A549 (cell line): ENCODE measurements at regions not wholly inside any gene's neighbourhood (a gene's known extent, or its start where the extent isn't known, plus 50 kb on each side); places are given as distances from the start of the nearest gene placed in this dataset.

Source experiments
- ATAC-seq, 2 experiments: fragments of 200-7000 bp in 1 of 2; fragments of >200 bp in 1 of 2; cut with Nextera tagmentation in 1 of 2; cut with Tn5 transposase in 1 of 2; 3 replicates each; pipeline versions ENCODE4 v1.8.0 to v1.9.1; 2018 to 2020; ENCODE audit warnings: mild to moderate bottlenecking in 1 of 2, moderate library complexity in 1 of 2
- CTCF ChIA-PET: fragments of 300-600 bp; sonication (Branson Sonifier 250); formaldehyde crosslinking; extraction: SDS; loops from one replicate; lab custom pipeline; 2021; ENCODE audit warnings: antibody characterized with exemption, inconsistent platforms; lab: Yijun Ruan, JAX
- POLR2A ChIA-PET: fragments of 350-600 bp; formaldehyde crosslinking; extraction: SDS; loops from one replicate; lab custom pipeline; 2021; ENCODE audit warnings: antibody characterized with exemption, inconsistent platforms; lab: Yijun Ruan, JAX
- DNase-seq, 2 experiments: peaks; one replicate each; pipeline versions ENCODE4 v3.0.0 to v3.0.0-alpha.2; 2011 to 2016; ENCODE audit warnings: low read depth in 1 of 2, low spot score in 1 of 2
- FAIRE-seq: peaks from 2 replicates; lab custom pipeline; 2011; peaks lifted over from hg19 to GRCh38; lab: Jason Lieb, UNC
- H3K27ac ChIP-seq, 2 experiments: fragments of >200 bp; sonication (Bioruptor Twin); formaldehyde crosslinking; 3 replicates each; pipeline ENCODE4 v1.5.1; 2016 to 2017
- H3K4me1 ChIP-seq: fragments of >200 bp; sonication (Bioruptor Twin); formaldehyde crosslinking; 3 replicates; pipeline ENCODE4 v1.6.1; 2016
- H3K4me2 ChIP-seq: fragments of >200 bp; sonication (Bioruptor Twin); formaldehyde crosslinking; 3 replicates; pipeline ENCODE4 v1.6.1; 2016
- H3K4me3 ChIP-seq: fragments of >200 bp; sonication (Bioruptor Twin); formaldehyde crosslinking; 3 replicates; pipeline ENCODE4 v1.5.1; 2016
- H3K9me3 ChIP-seq: fragments of >200 bp; sonication (Bioruptor Twin); formaldehyde crosslinking; 3 replicates; pipeline ENCODE4 v1.6.1; 2016
- BHLHE40 ChIP-seq: IDR thresholded peaks from 2 replicates; pipeline ENCODE4 v1.6.1; 2012; ENCODE audit warnings: low read depth, low read length, inconsistent platforms
- CBX2 ChIP-seq: fragments of 200-600 bp; sonication (generic); IDR thresholded peaks from 2 replicates; pipeline ENCODE4 v1.6.1; 2016; ENCODE audit warnings: low read depth, mild to moderate bottlenecking, borderline replicate concordance
- CEBPB ChIP-seq, 2 experiments: fragments of >200 bp in 1 of 2; sonication (Bioruptor Twin) in 1 of 2; formaldehyde crosslinking in 1 of 2; IDR thresholded peaks; 2 replicates each; pipeline ENCODE4 v1.6.1; 2012 to 2016
- CTCF ChIP-seq: fragments of >200 bp; sonication (Bioruptor Twin); formaldehyde crosslinking; IDR thresholded peaks from 3 replicates; pipeline ENCODE4 v1.5.1; 2016
- ESRRA ChIP-seq: fragments of 150-350 bp; IDR thresholded peaks from 2 replicates; pipeline ENCODE4 v1.6.1; 2014; ENCODE audit warnings: mild to moderate bottlenecking, low read length, borderline replicate concordance
- FOXS1 ChIP-seq: fragments of 250-450 bp; sonication (Bioruptor Pico); IDR thresholded peaks from 2 replicates; pipeline ENCODE4 v1.5.0; 2020; ENCODE audit warnings: mild to moderate bottlenecking, moderate library complexity
- HES2 ChIP-seq: fragments of >200 bp; sonication (Bioruptor Twin); formaldehyde crosslinking; IDR thresholded peaks from 2 replicates; pipeline ENCODE4 v1.6.1; 2016
- HOXB5 ChIP-seq: fragments of 250-450 bp; sonication (Bioruptor Pico); IDR thresholded peaks from 2 replicates; pipeline ENCODE4 v1.5.0; 2020; ENCODE audit warnings: mild to moderate bottlenecking, moderate library complexity
- JUN ChIP-seq, 2 experiments: fragments of >200 bp; sonication (Bioruptor Twin); formaldehyde crosslinking; IDR thresholded peaks; 2 replicates in 1 of 2; 3 replicates in 1 of 2; pipeline ENCODE4 v1.6.1; 2016 to 2017
- MYC ChIP-seq: IDR thresholded peaks from 2 replicates; pipeline ENCODE4 v1.6.1; 2012; ENCODE audit warnings: mild to moderate bottlenecking, inconsistent platforms, low read length, improper control_type of control experiment, borderline replicate concordance
- POLR2A ChIP-seq: IDR thresholded peaks from 2 replicates; pipeline ENCODE4 v1.6.1; 2012; ENCODE audit warnings: mild to moderate bottlenecking, low read length
- RAD21 ChIP-seq, 2 experiments: fragments of >200 bp in 1 of 2; sonication (Bioruptor Twin) in 1 of 2; formaldehyde crosslinking in 1 of 2; IDR thresholded peaks in 1 of 2; conservative IDR thresholded peaks in 1 of 2; 2 replicates in 1 of 2; 3 replicates in 1 of 2; pipeline ENCODE4 v1.6.1; 2012 to 2018; ENCODE audit warnings: inconsistent platforms in 1 of 2
- REST ChIP-seq: fragments of 200-600 bp; sonication (generic); IDR thresholded peaks from 2 replicates; pipeline ENCODE4 v1.6.1; 2016; ENCODE audit warnings: antibody characterized with exemption, mild to moderate bottlenecking, moderate library complexity
- SMC3 ChIP-seq: fragments of >200 bp; sonication (Bioruptor Twin); formaldehyde crosslinking; IDR thresholded peaks from 3 replicates; pipeline ENCODE4 v1.6.1; 2018; ENCODE audit warnings: inconsistent platforms
- SREBF2 ChIP-seq: fragments of 450-650 bp; IDR thresholded peaks from 2 replicates; pipeline ENCODE4 v1.6.1; 2014; ENCODE audit warnings: mild to moderate bottlenecking, moderate library complexity
- USF2 ChIP-seq: fragments of 450-650 bp; IDR thresholded peaks from 2 replicates; pipeline ENCODE4 v1.6.1; 2014; ENCODE audit warnings: antibody characterized with exemption
- ZC3H11A ChIP-seq: fragments of 450-650 bp; IDR thresholded peaks from 2 replicates; pipeline ENCODE4 v1.6.1; 2014; ENCODE audit warnings: antibody characterized with exemption, mild to moderate bottlenecking
- WGBS: methylation state at CpG from one replicate; pipeline ENCODE4 v1.1.6; 2017; ENCODE audit errors: missing lambda C conversion rate; 5-methylcytosine and 5-hydroxymethylcytosine counted together
- TF ChIP-seq, protein P1 (sequence below): fragments of 250-450 bp; sonication (Bioruptor Pico); IDR thresholded peaks from 2 replicates; pipeline ENCODE4 v1.5.0; 2021; ENCODE audit warnings: mild to moderate bottlenecking, moderate library complexity, borderline replicate concordance
- TF ChIP-seq, protein P2 (sequence below): fragments of 250-450 bp; sonication (Bioruptor Pico); IDR thresholded peaks from 2 replicates; pipeline ENCODE4 v1.5.0; 2020; ENCODE audit warnings: low read depth, mild to moderate bottlenecking, moderate library complexity

GRCh38 chr5:123735384-123735783, 223.4 kb downstream of the CSNK1G3 start:
- FAIRE-seq = no peak
- Histone ChIP-seq H3K27ac (no peak overlapping the region), H3K9me3 (peaks cover 16% of the 10 kb centered on the region; the same call in 2 of the 3 replicates), H3K4me1 (no peaks in the 10 kb centered on the region), H3K4me2 (no peak overlapping the region), H3K4me3 (no peak overlapping the region)
- POLR2A ChIA-PET = no interaction called here
- TF ChIP-seq BHLHE40 (no peak), MYC (no peak), JUN (IDR thresholded peaks at IDR 0.05) (no peak), ESRRA (no peak), HOXB5 (no peak), FOXS1 (CRISPR knock-in tag) (no peak), CTCF (no peak), POLR2A (no peak), SMC3 (no peak), ZC3H11A (no peak), CBX2 (no peak), HES2 (no peak), RAD21 (conservative IDR thresholded peaks at IDR 0.05 in 1 of 2, IDR thresholded peaks at IDR 0.05 in 1 of 2) (no peak), CEBPB (IDR thresholded peaks at IDR 0.05) (no peak), USF2 (no peak), SREBF2 (no peak), REST (no peak)
- TF ChIP-seq, protein P1, sequence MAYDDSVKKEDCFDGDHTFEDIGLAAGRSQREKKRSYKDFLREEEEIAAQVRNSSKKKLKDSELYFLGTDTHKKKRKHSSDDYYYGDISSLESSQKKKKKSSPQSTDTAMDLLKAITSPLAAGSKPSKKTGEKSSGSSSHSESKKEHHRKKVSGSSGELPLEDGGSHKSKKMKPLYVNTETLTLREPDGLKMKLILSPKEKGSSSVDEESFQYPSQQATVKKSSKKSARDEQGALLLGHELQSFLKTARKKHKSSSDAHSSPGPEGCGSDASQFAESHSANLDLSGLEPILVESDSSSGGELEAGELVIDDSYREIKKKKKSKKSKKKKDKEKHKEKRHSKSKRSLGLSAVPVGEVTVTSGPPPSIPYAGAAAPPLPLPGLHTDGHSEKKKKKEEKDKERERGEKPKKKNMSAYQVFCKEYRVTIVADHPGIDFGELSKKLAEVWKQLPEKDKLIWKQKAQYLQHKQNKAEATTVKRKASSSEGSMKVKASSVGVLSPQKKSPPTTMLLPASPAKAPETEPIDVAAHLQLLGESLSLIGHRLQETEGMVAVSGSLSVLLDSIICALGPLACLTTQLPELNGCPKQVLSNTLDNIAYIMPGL (CRISPR knock-in tag) = no peak
- TF ChIP-seq, protein P2, sequence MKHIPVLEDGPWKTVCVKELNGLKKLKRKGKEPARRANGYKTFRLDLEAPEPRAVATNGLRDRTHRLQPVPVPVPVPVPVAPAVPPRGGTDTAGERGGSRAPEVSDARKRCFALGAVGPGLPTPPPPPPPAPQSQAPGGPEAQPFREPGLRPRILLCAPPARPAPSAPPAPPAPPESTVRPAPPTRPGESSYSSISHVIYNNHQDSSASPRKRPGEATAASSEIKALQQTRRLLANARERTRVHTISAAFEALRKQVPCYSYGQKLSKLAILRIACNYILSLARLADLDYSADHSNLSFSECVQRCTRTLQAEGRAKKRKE = no peak
- no peak for ATAC-seq
- WGBS = 14% methylated on average over 1 of the region's 1 CpG
- DNase-seq = no peak
- CTCF ChIA-PET = no interaction called here
